Fibroblast of lung (primary cell): ENCODE measurements at regions not wholly inside any gene's neighbourhood (a gene's known extent, or its start where the extent isn't known, plus 50 kb on each side); places are given as distances from the start of the nearest gene placed in this dataset.

Experiments used
- CTCF ChIP-seq, 2 donors: IDR thresholded peaks in 1 of 2; conservative IDR thresholded peaks in 1 of 2; 1 replicate in 1 of 2; 2 replicates in 1 of 2; pipeline ENCODE4 v1.5.1; 2011 to 2012; ENCODE audit warnings: low read length in 2 of 2, control low read depth in 1 of 2, inconsistent platforms in 1 of 2, low read depth in 1 of 2, mild to moderate bottlenecking in 1 of 2
- EZH2 ChIP-seq: IDR thresholded peaks from 2 replicates; pipeline ENCODE4 v1.5.1; 2012; ENCODE audit warnings: low read length, control low read depth, mild to moderate bottlenecking; ENCODE audit errors: missing control alignments

DNA sequence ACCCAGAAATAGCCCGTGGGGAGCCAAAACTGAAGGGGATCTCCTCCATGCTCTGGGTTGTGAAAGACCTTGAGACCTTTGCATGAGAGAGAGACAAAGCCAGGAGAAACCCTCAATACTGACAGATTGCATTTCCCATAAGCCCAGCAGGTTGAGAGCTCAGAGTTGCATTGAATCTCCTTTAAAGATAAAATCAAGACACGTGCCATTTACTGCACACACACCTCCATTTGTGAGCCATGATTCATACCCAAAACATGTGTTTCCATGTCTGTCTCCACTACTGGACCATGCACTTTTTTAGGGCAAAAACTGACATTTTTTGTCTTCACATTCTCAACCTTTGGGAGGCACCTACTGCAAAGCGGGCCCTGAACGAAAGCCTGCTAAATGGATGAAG is 144.0 kb upstream of the NRIP1 start:
- TF ChIP-seq CTCF (conservative IDR thresholded peaks at IDR 0.05 in 1 of 2, IDR thresholded peaks at IDR 0.05 in 1 of 2; ENCODE audit: low read depth in 1 of 2, low read length in 2 of 2) (no peak), EZH2 (no peak)
